GM21737 (cell line): ENCODE measurements at regions not wholly inside any gene's neighbourhood (a gene's known extent, or its start where the extent isn't known, plus 50 kb on each side); places are given as distances from the start of the nearest gene placed in this dataset.
"Not testable (repeated sequence)": the region's sequence is repeated elsewhere in the genome, so short reads cannot be mapped to it uniquely, and the experiment has no call there.

Experiments
- ATAC-seq: cut with Tn5 transposase; IDR thresholded peaks from one replicate; pipeline ENCODE4 v1.9.1; 2021; ENCODE audit warnings: mild to moderate bottlenecking, moderate library complexity; ENCODE audit not compliant: unreplicated experiment

- ATAC-seq, result no peak
Observed at GRCh38 chr12:4158306-4158705, 115.3 kb upstream of the CCND2 start.

GRCh38 chr12:4157122-4157521 is 116.4 kb upstream of the CCND2 start:
- ATAC-seq, result no peak

DNA sequence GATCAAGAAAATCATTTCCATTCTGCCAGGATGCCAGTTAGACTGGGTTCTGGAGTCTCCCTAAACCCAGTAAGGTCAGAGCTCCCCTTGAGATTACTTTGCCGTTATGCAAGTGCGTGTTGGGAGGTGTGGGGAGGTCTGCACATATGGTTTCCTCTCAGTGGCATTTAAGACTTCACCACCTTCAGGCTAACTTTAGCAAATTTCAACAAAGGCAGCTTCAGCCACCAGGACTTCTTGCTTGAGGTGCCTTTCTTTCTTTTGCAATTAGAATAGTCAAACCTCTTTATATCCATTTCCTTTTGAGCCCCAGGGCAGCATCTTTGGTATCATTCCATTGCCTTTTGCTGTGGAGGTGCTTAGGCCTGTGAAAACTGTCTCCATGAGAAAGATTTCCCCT is 117.2 kb upstream of the CCND2 start:
- ATAC-seq, result no peak

DNA sequence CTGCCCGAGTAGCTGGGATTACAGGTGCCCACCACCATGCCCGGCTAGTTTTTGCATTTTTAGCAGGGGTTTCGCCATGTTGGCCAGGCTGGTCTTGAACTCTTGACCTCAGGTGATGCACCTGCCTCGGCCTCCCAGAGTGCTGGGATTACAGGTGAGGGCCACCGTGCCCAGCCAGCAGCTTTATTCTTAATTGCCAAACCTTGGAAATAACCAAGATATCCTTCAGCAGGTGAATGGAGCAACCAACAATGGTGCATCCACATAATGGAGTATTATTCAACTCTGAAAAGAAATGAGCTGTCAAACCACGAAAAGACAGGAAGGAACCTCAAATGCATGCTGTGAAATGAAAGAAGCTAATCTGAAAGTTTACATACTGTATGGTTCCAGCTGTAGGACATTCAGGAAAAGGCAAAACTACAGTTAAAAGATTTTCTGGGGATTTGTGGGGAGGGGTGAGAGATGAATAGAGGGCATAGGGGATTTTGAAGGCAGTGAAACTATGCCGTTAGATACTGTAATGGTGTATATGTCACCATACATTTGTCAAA is 118.8 kb upstream of the CCND2 start:
- ATAC-seq, result no peak

GRCh38 chr12:4153343-4153892 is 120.1 kb upstream of the CCND2 start:
- ATAC-seq, result peak; percentile 71

DNA sequence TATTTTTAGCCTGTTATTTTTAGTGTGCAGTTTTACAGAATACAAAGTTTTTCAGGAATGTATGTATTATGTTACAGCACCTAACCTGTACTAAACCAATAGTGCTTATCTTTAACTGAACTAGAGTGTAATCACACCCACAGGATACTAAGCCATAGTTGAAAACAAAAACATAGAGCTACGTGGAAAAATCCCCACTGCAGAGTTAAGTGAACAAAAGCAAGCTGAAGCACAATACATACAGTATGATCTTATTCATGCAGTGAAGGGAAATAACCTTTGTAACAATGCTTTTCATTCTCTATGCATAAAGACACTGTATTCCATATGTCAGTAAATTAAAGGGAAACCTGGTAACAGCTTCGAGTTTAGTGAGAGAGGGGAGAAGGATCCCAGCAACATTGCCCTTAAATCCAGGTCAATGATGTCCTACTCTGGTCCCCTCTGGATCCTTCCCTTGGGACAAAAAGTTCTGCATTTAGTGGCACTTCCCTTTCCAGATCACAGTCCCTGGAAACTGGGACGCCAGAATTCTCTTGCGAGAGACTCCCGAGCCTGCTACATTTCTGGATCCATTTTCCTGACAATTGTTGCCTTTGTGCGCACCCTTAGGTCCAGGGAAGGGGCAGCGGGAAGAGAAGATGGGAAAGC is 121.3 kb upstream of the CCND2 start:
- no peak for ATAC-seq

DNA sequence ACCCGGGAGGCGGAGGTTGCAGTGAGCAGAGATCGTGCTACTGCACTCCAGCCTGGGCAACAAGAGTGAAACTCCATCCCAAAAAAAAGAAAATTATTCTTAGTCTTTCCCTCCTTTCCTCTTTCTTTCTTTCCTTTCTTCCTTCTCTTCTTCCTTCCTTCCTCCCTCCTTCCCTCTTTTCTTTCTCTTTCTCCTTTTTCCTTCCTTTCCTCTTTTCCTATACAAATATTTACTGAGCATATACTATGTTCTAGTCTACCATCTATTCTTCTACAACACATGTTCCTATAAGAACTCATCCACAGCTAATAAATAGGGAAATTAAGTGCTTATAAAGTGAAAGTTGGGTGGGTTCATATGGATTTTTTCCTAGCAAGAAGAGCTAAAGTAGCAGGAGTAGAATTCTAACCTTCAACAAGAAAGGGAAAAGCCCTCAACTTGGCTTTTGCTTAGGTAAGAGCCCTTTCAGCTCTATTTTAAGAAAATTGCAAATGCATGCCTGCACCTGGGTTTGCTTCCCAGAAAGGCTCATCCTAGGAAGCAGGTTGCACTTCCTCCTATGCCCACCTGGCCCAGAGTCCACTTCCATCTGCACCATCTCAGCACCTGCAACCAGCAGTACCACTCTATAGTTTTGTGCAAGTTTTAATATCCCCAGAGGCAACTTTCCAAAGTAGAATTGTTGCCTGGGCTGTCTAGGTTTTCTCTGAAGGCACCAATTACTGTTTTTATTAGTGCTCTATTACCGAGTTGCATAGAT is 122.0 kb upstream of the CCND2 start:
- ATAC-seq, result no peak

DNA sequence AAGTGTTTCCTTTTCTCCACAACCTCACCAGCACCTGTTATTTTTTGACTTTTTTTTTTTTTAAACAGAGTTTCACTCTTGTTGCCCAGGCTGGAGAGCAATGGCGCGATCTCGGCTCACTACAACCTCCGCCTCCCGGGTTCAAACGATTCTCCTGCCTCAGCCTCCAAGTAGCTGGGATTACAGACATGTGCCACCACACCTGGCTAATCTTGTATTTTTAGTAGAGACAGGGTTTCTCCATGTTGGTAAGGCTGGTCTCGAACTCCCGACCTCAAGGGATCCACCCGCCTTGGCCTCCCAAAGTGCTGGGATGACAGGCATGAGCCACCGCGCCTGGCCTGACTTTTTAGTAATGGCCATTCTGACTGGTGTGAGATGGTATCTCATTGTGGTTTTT is 123.2 kb upstream of the CCND2 start:
- not testable (repeated sequence) for ATAC-seq

DNA sequence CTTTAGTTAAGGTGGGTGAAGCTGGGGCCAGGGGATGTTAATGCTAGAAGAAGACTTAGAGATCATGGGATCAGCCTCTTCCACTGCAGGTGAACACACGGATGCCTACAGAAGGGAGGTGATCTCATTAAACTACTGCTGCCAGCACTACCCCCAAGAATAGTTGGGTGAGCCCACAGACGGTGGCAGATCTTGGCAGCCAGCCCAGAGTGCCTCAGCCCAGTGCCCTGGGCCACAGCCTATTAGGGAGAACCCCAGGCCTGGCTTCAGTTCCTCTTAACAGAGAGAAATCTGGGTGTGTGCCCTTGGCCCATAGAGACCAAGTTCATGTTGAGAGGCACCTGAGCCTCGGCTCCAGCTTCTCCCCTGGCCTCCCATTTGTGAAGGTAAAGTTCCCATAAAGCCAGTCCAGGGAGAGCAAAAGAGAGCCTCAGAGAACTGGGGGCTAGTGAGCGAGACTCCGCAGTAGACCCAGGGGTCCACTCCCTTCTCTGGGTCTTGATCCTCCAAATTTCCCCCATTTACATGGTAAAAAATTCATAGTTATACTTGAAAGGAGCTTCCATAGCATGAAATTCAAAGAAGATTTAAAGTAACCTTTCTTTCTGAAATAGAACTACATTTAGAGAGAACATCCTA is 125.0 kb upstream of the CCND2 start:
- peak; percentile 48 for ATAC-seq

DNA sequence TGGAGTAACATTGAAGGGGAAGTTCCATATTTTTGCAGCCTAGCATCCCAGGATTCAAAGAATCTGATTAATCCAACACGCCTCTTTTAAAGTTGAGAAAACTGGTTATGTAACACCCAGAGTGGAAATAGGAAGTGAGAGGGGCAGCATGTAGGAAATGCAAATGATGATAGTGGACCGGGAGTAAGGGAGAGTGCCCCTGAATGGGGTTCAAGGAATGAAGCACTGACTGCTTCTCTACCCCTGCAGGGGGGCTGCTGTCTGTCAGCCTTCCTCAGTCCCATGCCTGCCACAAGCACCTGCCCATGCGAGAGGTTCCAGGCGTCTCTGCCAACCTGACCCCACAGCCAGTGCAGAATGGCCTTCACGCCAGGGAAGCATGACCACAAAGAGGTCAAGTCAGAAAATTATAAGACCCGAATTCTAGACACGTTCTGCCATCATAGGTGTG is 126.5 kb upstream of the CCND2 start:
- no peak for ATAC-seq

- ATAC-seq, result no peak
Observed at GRCh38 chr12:4145990-4146859, 127.3 kb upstream of the CCND2 start.

DNA sequence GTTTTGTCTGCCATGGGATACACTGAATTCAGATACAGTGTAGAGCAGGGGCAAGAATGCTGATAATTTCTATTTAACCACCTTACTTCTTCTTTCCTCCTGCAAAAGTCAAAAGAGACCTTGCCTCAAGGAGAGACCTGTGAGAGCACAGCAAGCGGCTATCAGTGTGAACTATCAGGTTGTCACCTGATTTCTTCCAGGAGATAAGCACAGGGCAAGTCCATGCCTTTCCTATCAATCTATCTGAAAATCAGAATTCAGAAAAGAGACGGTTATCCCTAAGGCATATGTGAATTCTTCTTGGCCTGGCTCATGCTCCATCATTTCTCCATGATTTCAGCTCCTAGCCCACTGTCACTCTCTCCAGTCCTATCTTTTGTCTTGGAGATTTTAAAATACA is 128.9 kb upstream of the CCND2 start:
- no peak for ATAC-seq

DNA sequence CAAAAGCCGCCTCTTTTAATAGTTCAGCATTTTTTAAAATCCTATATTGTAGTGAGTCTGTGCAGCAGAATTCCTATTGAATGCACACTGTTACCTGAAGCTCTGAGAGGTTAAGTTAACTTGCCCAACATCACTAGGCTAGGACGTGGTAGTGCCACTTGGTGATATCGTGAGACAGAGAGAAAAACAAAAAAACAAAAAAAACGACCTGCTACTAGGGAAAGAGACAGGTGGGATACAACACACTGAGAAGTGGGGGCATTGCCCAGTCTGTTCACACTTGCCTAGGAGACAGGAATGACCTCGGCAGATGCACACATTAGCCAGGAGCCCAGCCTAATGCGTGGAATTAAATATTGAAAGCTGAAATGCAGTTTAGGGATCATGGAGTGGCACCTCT is 129.7 kb upstream of the CCND2 start:
- no peak for ATAC-seq

GRCh38 chr12:4141348-4142270 is 132.0 kb upstream of the CCND2 start:
- no peak for ATAC-seq

GRCh38 chr12:4140581-4141301 is 132.8 kb upstream of the CCND2 start:
- no peak for ATAC-seq

DNA sequence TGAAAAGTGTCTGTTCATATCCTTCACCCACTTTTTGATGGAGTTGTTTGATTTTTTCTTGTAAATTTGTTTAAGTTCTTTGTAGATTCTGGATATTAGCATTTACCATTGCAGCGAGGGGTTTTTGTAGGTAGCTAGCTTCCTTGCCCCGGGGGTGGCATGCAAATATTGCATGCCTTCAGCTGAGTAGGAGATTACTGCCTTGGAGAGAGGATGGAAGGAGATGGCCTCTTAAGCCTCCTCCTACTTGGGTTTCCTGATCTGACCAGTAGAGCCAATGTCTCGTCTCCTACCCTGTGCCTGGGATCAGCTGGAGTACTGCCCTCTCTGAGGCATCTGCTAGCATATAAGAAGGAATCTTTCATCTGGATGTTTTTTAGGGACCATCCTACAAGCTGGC is 134.4 kb upstream of the CCND2 start:
- no peak for ATAC-seq

DNA sequence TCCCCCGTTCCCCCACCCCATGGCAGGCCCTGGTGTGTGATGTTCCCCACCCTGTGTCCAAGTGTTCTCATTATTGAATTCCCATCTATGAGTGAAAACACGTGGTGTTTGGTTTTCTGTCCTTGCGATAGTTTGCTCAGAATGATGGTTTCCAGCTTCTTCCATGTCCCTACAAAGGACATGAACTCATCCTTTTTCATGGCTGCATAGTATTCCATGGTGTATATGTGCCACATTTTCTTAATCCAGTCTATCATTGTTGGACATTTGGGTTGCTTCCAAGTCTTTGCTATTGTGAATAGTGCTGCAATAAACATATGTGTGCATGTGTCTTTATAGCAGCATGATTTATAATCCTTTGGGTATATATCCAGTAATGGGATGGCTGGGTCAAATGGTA is 135.0 kb upstream of the CCND2 start:
- not testable (repeated sequence) for ATAC-seq

DNA sequence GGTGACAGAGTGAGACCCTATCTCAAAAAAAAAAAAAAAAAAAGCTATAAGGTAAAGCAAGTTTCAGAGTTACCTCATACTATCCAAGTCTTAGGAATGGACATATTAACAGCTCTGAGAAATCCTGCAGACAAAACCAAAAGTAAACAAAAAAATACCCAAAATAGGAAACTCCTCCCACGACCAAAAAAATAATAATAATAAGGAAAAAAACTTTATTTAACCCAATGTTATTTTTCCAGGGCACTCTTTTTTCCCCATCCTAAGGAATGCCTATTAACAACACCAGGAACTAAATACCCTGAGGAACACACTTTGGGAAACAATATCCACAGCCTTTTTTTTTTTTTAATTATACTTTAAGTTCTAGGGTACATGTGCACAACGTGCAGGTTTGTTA is 135.5 kb upstream of the CCND2 start:
- no peak for ATAC-seq

DNA sequence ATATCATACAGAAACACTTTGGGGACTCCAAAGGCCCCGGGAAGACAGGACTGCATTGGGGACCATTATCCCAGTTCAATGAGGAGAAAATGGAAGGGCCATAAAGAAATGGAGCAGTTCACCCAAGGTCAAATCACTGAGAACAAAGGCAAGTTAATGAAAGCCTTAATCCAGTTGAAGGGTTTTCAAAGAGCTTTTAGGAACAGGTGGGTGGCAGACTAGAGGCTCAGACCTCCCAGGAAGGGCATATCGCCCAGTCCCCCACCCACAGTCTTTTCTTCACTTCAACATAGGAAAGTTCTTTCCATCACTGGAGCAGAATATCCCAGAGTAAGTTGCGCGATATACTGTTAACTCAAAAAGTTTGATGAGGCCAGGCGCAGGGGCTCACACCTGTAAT is 136.1 kb upstream of the CCND2 start:
- ATAC-seq, result no peak
